ENCODE measurements at regions not wholly inside any gene's neighbourhood (a gene's known extent, or its start where the extent isn't known, plus 50 kb on each side); places are given as distances from the start of the nearest gene placed in this dataset.
"Not testable (repeated sequence)": the region's sequence is repeated elsewhere in the genome, so short reads cannot be mapped to it uniquely, and the experiment has no call there.

DNA sequence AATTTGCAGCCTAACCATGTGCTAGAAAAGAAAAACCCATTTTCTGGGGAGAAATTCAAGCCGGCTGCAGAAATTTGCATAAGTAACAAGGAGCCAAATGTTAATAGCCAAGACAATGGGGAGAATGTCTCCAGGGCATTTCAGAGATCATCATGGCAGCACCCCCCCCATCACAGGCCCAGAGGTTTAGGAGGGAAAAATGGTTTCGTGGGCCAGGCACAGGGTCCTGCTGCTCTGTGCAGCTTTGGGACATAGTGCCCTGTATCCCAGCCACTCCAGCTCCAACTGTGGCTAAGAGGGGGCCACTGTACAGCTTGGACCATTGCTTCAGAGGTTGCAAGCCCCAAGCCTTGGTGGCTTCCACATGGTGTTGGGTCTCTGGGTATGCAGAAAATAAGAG is 620.0 kb downstream of the PSAT1 start:
- DNase-seq (ENCODE audit: low spot score), result not testable (repeated sequence)

DNA sequence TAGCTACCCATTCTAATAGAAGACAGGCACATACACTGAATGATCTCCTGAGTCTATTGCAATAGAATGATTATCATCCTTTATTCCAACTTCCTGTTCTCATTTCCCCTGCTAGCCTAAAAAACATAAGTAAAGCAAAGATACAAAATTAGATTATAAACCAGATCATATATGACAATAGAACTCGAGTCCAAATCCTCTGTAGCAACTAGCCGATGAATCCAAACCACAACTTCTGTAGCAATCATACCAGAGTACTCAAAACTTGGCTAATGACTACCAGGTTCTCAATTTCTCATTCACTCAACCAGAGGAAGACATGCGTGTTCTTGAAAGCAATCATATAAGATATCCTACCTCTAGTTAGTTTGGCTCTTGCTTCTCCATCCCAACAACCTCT is 622.1 kb downstream of the PSAT1 start:
- DNase-seq (ENCODE audit: low spot score), result no peak

DNA sequence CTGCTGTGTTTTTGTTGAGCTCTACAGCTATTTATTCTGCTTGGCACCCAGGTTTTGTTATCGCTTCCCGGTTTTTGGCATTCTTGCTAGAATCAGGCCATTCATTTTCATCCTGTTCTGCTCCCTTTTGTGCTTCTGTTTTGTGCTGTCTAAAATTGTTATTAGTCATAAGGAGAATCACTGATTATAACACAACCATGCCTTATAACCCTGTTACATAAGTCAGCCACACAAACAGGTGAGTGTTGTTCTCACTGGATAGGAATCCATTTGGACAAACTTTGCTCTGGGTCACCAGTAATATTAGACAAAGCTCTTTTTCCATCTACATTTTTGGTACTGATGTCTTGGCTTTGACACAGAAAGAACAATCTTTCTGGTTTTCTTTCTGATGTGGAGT is 622.8 kb downstream of the PSAT1 start:
- no peak for DNase-seq (ENCODE audit: low spot score)

- DNase-seq (ENCODE audit: low spot score), result no peak
Observed at GRCh38 chr9:78921341-78921740, 624.4 kb downstream of the PSAT1 start.

- DNase-seq (ENCODE audit: low spot score), result no peak
Observed at GRCh38 chr9:78923966-78924659, 627.2 kb downstream of the PSAT1 start.

- DNase-seq (ENCODE audit: low spot score), result no peak
Observed at GRCh38 chr9:78927099-78927940, 630.4 kb downstream of the PSAT1 start.

DNA sequence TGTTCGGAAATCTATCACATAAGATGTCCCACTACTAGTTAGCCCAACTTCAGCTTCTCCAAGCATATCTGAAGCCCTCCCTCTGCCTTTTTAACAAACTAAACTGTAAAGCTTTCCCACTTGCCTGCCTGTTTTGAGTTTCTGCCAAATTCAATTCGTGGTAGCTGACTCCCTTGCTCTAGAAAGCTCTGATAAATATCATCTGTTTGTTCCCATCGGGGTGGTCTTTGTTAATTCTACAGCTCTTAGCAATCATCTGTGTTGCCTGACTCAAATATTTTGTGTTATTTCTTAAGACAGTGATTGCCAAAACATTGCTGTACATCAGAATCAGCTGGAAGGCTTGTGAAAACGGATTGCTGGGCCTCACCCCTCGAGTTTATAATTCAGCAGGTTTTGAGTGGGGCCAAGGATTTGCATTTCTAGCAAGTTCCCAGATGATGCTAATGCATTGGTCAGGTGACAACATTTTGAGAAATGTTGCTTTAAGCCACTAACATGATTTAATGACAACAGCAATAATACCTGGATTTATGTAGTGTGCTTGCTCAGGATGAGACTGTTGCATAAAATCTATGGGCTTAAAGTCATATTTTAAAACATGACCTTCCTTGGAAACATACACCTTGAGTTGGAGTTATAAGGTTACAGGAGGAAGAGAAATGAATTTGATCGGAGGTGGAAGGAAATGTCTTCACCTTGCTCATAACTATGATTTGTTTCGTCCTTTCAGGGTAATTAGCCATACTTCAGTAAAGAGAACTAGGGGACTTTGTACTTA is 631.9 kb downstream of the PSAT1 start:
- no peak for DNase-seq (ENCODE audit: low spot score)

- no peak for DNase-seq (ENCODE audit: low spot score)
Observed at GRCh38 chr9:78930281-78930680, 633.4 kb downstream of the PSAT1 start.

DNA sequence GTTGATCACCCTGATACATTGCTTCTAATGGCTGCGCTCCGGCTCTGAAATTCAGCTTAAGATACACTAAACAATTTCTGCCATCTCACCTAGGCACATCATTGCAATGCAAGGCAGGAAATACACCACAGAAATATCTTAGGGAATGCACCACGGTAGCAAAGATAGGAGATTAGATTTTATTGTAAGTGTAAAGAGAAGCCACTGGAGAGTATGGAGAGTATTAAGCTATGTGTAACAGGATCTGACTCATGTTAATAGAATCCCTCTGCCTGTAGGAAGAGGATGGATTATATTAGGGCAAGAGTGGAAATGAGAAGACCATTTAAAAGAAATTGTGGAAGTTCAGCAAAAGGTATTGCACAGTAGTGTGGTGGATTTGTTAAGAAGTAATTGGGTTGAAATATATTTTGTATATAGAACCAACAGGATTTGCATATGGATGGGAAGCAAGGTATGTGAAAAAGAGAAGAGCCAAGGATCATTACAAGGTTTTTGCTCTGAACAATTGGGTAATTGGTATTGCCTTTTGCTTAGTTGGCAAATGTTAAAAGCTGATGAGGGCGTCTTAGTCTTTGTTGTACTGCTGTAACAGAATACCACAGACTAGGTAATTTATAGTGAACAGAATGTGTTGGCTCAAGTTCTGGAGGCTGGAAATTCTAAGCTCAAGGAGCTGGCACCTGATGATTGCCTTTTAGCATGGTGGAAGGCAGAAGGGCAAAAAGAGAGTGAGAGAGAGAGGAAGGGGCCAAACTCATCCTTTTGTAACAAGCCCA is 636.1 kb downstream of the PSAT1 start:
- DNase-seq (ENCODE audit: low spot score), result no peak

DNA sequence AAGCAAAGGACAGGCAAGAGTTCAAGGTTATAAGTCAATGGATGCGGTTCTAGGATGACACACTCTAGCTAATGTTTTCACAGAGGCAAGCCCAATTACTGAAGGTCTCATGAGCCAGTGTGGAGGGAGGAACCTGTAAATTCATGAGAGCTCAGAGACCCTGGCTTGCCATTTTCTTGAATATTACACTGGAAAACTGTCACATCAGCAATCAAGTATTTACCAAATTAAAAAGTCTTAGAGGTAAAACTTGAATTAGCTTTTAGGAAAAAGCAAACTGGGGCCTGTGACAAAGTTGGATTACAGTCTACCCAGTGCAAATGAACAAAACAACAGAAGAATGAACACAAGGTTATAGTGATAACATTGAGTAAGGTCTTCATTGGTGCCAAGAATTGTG is 636.9 kb upstream of the TLE4 start:
- no peak for DNase-seq (ENCODE audit: low spot score)

DNA sequence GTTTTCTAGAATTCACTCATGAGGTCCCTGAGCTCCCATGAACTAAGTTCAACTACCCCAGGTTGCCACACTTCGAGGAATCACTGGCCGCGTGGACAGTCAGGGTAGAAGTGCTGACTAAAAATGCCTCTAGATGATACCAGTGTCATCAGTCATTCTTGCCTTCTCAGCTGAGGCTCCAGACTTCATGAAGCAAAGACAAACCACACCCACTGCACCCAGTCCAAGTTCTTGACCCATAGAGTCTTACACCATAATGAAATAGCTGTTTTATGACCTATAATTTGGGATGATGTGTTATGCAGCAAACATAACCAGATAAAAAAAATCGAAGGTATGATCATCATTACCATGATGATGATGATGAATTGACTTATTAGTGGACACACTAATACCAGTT is 632.9 kb upstream of the TLE4 start:
- DNase-seq (ENCODE audit: low spot score), result no peak

GRCh38 chr9:78939311-78940065 is 632.3 kb upstream of the TLE4 start:
- DNase-seq (ENCODE audit: low spot score), result no peak

GRCh38 chr9:78940121-78940855 is 631.5 kb upstream of the TLE4 start:
- DNase-seq (ENCODE audit: low spot score), result no peak

GRCh38 chr9:78954286-78954685 is 617.5 kb upstream of the TLE4 start:
- no peak for DNase-seq (ENCODE audit: low spot score)

DNA sequence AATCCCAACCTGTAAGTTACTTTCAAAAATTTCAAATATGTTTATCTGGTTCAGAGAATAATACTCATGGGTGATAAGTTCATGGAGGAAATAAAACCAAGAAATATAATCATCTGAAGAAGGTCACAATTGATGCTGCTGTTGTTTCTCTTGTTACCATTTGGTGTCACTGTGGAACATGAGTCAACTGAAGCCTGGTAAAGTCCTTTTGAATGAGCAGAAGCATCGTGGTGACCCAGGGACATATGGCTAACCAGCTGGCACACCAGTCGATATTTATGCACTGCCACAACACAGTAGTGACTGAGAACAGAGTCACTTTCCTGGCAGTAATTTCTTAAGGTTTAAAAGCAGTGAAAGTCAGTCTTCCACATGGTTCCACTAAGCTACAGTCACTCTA is 612.9 kb upstream of the TLE4 start:
- no peak for DNase-seq (ENCODE audit: low spot score)

GRCh38 chr9:78962156-78962555 is 609.6 kb upstream of the TLE4 start:
- DNase-seq (ENCODE audit: low spot score), result no peak

GRCh38 chr9:78963911-78964310 is 607.9 kb upstream of the TLE4 start:
- no peak for DNase-seq (ENCODE audit: low spot score)

DNA sequence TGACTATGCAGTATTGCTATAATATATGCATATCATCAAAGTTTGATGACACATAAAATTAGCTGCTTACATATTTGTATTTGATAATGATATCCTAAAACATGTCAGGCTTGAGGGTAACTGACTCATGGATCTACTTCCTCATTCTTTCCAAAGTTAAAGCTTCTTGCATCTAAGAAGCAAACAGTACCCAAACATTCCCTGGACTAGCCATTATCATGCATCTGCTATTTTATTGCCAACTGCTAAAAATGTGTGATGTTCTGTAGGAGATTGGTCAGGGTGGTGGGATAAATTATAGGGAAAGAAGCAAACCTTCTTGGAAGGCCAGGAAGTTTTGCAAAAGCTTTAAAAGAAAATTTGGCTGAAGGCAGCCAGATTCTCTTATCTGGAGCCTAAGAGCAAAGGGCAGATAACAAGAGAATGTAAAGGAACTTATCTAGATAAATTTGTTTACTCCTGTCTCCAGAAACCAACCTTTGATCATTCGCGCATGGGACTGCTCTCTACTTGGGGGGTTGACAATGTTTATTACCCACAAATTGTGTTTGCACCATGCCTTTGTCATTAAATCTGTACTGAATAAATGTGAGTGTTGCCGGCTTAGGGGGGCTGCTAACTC is 604.1 kb upstream of the TLE4 start:
- DNase-seq (ENCODE audit: low spot score), result no peak

GRCh38 chr9:78970375-78970774 is 601.4 kb upstream of the TLE4 start:
- no peak for DNase-seq (ENCODE audit: low spot score)

DNA sequence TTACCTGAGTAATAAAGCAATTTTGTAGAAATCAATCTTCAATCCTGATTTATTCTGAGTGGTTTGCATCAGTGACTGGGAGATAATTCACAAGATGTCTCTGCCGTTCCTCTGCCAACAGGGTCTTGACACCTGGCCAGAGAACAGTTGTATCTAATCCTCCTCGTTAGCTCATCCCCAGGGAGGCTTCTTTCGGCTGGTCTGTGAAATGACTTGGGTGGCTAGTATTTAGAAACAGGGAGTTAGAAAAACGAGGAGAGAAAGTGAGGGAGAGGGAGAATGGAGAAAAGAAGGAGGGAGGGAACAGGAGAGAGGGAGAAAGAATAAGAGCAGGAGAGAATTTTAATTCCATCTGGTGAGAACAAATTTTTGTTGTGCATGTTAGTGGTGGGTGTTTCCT is 600.2 kb upstream of the TLE4 start:
- no peak for DNase-seq (ENCODE audit: low spot score)

Measured in HuH-7.5 (cell line).